ENCODE measurements at regions not wholly inside any gene's neighbourhood (a gene's known extent, or its start where the extent isn't known, plus 50 kb on each side); places are given as distances from the start of the nearest gene placed in this dataset.

DNA sequence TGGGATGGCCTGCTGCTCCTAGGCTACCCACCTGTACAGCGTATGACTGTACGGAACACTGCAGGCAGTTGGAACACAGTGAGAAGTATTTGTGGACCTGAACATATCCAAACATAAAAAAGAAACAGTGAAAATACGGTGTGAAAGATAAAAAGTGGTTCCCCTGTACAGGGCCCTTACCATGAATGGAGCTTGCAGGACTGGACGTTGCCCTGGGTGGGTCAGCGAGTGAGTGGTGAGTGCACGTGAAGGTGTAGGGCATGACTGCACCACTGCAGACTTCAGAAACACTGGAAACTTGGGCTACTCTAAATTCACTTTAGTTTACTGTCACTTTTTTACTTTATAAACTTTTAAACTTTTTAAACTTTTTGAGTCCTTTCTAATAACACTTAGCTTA lies 71.2 kb upstream of the SLC6A6 start:
- peaks cover 31% of the 10 kb centered on the region for H3K4me1 Mint-ChIP-seq
- no peak for DNase-seq (ENCODE audit: low spot score)
- H3K27me3 Mint-ChIP-seq (ENCODE audit: low read depth): peaks cover 2% of the 10 kb centered on the region; the same call in 1 of the 2 replicates
- ChIA-PET POLR2A (no interaction called here), CTCF (interaction anchor here (0.7 kb wide), 1 partner anchor 270 kb away, joined by 4 read pairs; no protein-coding TSS in a partner anchor)
- H3K4me3 Mint-ChIP-seq: no peak overlapping the region
- no peak overlapping the region for H3K27ac Mint-ChIP-seq
- ATAC-seq: no peak
- TF ChIP-seq FOXK1 (CRISPR knock-in tag; IDR thresholded peaks at IDR 0.05) (no peak), ZNF263 (CRISPR knock-in tag; IDR thresholded peaks at IDR 0.05; ENCODE audit: low read depth) (no peak), PRDM15 (CRISPR knock-in tag; IDR thresholded peaks at IDR 0.05) (no peak), ZNF232 (CRISPR knock-in tag; IDR thresholded peaks at IDR 0.05) (no peak)
- TF ChIP-seq, protein P1, sequence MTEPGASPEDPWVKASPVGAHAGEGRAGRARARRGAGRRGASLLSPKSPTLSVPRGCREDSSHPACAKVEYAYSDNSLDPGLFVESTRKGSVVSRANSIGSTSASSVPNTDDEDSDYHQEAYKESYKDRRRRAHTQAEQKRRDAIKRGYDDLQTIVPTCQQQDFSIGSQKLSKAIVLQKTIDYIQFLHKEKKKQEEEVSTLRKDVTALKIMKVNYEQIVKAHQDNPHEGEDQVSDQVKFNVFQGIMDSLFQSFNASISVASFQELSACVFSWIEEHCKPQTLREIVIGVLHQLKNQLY (CRISPR knock-in tag; IDR thresholded peaks at IDR 0.05): no peak
- peaks cover 4% of the 10 kb centered on the region; the same call in 1 of the 2 replicates for H3K36me3 Mint-ChIP-seq
- H3K9me3 Mint-ChIP-seq: peaks cover 11% of the 10 kb centered on the region

DNA sequence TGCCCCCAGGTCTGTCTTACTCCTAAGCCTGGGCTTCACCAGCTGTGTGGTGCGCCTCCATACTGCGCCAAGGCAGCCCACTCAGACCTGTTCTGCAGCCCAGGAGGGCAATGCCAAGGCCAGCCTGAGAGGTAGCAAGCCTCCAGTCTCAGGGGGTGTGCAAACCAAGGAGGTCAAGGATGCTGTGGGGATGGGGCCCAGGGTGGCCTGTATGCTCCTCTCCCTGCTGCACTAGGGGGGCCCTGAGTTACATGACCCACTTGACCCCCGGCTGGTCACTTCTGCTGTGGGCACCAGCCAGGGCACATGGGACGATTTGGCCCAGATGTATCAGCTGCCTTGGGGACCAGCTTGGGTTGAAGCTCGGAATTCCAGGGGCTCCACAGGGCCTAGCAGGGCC lies 70.0 kb upstream of the SLC6A6 start:
- no peak for ATAC-seq
- peaks cover 6% of the 10 kb centered on the region for H3K27me3 Mint-ChIP-seq (ENCODE audit: low read depth)
- H3K4me3 Mint-ChIP-seq: no peak overlapping the region
- H3K27ac Mint-ChIP-seq: no peak overlapping the region
- DNase-seq (ENCODE audit: low spot score): no peak
- POLR2A ChIA-PET: no interaction called here
- CTCF ChIA-PET: no interaction called here
- H3K4me1 Mint-ChIP-seq: peaks cover 36% of the 10 kb centered on the region
- no peak for TF ChIP-seq CREB1 (CRISPR knock-in tag; IDR thresholded peaks at IDR 0.05)
- no peak for TF ChIP-seq EMX1 (CRISPR knock-in tag; IDR thresholded peaks at IDR 0.05)
- no peak for TF ChIP-seq CDX4 (CRISPR knock-in tag; IDR thresholded peaks at IDR 0.05; ENCODE audit: borderline replicate concordance)
- peaks cover 11% of the 10 kb centered on the region for H3K9me3 Mint-ChIP-seq
- H3K36me3 Mint-ChIP-seq: peaks cover 4% of the 10 kb centered on the region; the same call in 1 of the 2 replicates

DNA sequence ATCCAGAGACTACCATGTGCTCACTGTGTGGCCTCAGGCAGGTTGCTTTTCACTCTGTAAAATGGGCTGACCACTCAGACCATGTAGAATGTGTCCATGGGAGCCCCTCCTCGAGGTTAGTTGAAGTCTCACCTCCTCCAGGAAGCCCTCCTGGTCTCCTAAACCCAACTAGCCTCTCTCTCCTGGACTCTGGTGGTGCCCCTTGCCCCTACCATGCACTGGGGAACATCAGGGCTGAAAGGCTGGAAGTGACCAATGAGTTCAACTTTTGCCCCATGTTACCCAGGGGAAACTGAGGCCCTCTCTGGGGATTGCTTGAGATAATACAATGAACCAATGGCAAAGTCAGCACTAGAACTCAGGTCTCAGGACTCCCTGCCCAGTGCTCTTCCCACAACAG lies 69.2 kb upstream of the SLC6A6 start:
- H3K9me3 Mint-ChIP-seq: peaks cover 14% of the 10 kb centered on the region
- POLR2A ChIA-PET: no interaction called here
- no peak overlapping the region for H3K27ac Mint-ChIP-seq
- peaks cover 34% of the 10 kb centered on the region for H3K4me1 Mint-ChIP-seq
- no peak for TF ChIP-seq MAX (CRISPR knock-in tag; IDR thresholded peaks at IDR 0.05)
- no peak for TF ChIP-seq CREM (CRISPR knock-in tag; IDR thresholded peaks at IDR 0.05)
- no peak for TF ChIP-seq E2F4 (CRISPR knock-in tag; IDR thresholded peaks at IDR 0.05; ENCODE audit: borderline replicate concordance, low read depth)
- TF ChIP-seq, protein P2, sequence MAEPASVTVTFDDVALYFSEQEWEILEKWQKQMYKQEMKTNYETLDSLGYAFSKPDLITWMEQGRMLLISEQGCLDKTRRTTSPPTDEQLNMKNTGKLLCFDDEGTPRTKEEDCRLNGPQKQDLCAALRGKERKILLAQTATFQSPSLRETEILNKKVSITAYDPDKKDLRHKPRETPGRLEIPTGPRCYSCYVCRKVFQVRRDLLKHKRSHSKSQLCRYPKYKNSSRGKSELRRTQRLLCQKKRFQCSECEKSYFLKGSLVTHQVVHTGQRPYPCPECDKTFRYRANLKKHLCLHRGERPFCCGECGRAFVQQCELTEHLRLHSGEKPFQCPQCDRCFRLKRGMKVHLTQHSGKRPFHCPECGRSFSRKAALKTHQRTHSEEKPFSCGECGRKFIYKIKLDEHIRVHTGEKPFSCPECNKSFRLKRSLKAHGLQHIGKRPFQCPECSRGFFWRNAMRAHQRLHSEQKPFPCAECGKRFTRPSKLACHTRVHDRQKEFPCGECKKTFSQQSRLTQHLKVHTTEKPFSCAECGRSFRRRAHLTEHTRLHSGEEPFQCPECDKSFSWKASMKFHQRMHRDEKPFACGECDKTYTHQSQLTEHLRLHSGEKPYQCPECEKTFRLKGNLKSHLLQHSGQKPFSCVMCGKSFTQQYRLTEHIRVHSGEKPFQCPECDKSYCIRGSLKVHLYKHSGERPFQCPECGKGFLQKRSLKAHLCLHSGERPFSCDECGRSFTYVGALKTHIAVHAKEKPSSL (CRISPR knock-in tag; conservative IDR thresholded peaks at IDR 0.05): no peak
- TF ChIP-seq, protein P3, sequence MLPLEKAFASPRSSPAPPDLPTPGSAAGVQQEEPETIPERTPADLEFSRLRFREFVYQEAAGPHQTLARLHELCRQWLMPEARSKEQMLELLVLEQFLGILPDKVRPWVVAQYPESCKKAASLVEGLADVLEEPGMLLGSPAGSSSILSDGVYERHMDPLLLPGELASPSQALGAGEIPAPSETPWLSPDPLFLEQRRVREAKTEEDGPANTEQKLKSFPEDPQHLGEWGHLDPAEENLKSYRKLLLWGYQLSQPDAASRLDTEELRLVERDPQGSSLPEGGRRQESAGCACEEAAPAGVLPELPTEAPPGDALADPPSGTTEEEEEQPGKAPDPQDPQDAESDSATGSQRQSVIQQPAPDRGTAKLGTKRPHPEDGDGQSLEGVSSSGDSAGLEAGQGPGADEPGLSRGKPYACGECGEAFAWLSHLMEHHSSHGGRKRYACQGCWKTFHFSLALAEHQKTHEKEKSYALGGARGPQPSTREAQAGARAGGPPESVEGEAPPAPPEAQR (CRISPR knock-in tag; IDR thresholded peaks at IDR 0.05): no peak
- no peak for ATAC-seq
- peaks cover 7% of the 10 kb centered on the region for H3K27me3 Mint-ChIP-seq (ENCODE audit: low read depth)
- CTCF ChIA-PET: interaction anchor here (1.2 kb wide), 1 partner anchor 58 kb away, joined by 3 read pairs; no protein-coding TSS in a partner anchor
- peaks cover 4% of the 10 kb centered on the region; the same call in 1 of the 2 replicates for H3K36me3 Mint-ChIP-seq
- no peak overlapping the region for H3K4me3 Mint-ChIP-seq
- DNase-seq (ENCODE audit: low spot score): no peak

Data from WTC11 (cell line).